SK-N-MC (cell line): ENCODE measurements at regions not wholly inside any gene's neighbourhood (a gene's known extent, or its start where the extent isn't known, plus 50 kb on each side); places are given as distances from the start of the nearest gene placed in this dataset.

Experiments
- EZH2 ChIP-seq: fragments of 200-600 bp; sonication (generic); IDR thresholded peaks from one replicate; pipeline ENCODE4 v1.6.1; 2017; ENCODE audit warnings: antibody characterized with exemption
- POLR2AphosphoS5 ChIP-seq: IDR thresholded peaks from 2 replicates; pipeline ENCODE4 v1.6.1; 2012; ENCODE audit warnings: mild to moderate bottlenecking, low read depth, low read length, borderline replicate concordance

- no peak for TF ChIP-seq POLR2AphosphoS5
- no peak for TF ChIP-seq EZH2
Measured at GRCh38 chr2:235430366-235431083, 63.3 kb upstream of the AGAP1 start.
